Keratinocyte (primary cell): ENCODE measurements at regions not wholly inside any gene's neighbourhood (a gene's known extent, or its start where the extent isn't known, plus 50 kb on each side); places are given as distances from the start of the nearest gene placed in this dataset.

Source experiments
- DNase-seq: peaks from one replicate; pipeline ENCODE4 v3.0.0-alpha.2; 2011; ENCODE audit warnings: low read depth, missing footprints, low spot score
- FAIRE-seq: peaks from 2 replicates; lab custom pipeline; 2011; peaks lifted over from hg19 to GRCh38; lab: Jason Lieb, UNC
- H2AFZ ChIP-seq: 2 replicates; pipeline ENCODE4 v1.6.0; 2012; ENCODE audit warnings: low read length, control low read depth, inconsistent platforms; ENCODE audit not compliant: control insufficient read depth
- H3K27ac ChIP-seq: 2 replicates; pipeline ENCODE4 v1.5.1; 2011; ENCODE audit warnings: low read length; ENCODE audit not compliant: control insufficient read depth, insufficient read depth
- H3K27me3 ChIP-seq: 3 replicates; pipeline ENCODE4 v1.6.0; 2011; ENCODE audit warnings: low read length; ENCODE audit not compliant: control insufficient read depth, insufficient read depth; ENCODE audit errors: extremely low read depth
- H3K36me3 ChIP-seq, 2 experiments: 2 replicates in 1 of 2; 3 replicates in 1 of 2; pipeline ENCODE4 v1.5.1; 2011; ENCODE audit warnings: low read length in 2 of 2, mild to moderate bottlenecking in 1 of 2; ENCODE audit not compliant: control insufficient read depth in 2 of 2, insufficient read depth in 2 of 2; ENCODE audit errors: extremely low read depth in 1 of 2
- H3K4me1 ChIP-seq: 3 replicates; pipeline ENCODE4 v1.5.1; 2011; ENCODE audit warnings: low read length; ENCODE audit not compliant: control insufficient read depth, insufficient read depth; ENCODE audit errors: extremely low read depth
- H3K4me2 ChIP-seq: 3 replicates; pipeline ENCODE4 v1.6.0; 2011; ENCODE audit warnings: low read depth, low read length; ENCODE audit not compliant: control insufficient read depth, insufficient read depth; ENCODE audit errors: extremely low read depth
- H3K4me3 ChIP-seq, 3 experiments: fragments of 200-600 bp in 1 of 3; sonication (generic) in 1 of 3; 2 replicates in 2 of 3; 3 replicates in 1 of 3; pipeline ENCODE4 v1.5.1; 2011 to 2016; ENCODE audit warnings: low read length in 3 of 3, mild to moderate bottlenecking in 3 of 3, control low read depth in 2 of 3, inconsistent platforms in 1 of 3, low read depth in 1 of 3, mixed read lengths in 1 of 3, mixed run types in 1 of 3, moderate library complexity in 1 of 3; ENCODE audit not compliant: control insufficient read depth in 2 of 3, insufficient read depth in 2 of 3; ENCODE audit errors: extremely low read depth in 1 of 3
- H3K79me2 ChIP-seq: 2 replicates; pipeline ENCODE4 v1.6.0; 2012; ENCODE audit warnings: low read length; ENCODE audit not compliant: control insufficient read depth, insufficient read depth
- H3K9ac ChIP-seq: 3 replicates; pipeline ENCODE4 v1.6.0; 2011; ENCODE audit warnings: low read length; ENCODE audit not compliant: control insufficient read depth, insufficient read depth; ENCODE audit errors: extremely low read depth
- H3K9me1 ChIP-seq: 3 replicates; pipeline ENCODE4 v1.6.0; 2011; ENCODE audit warnings: low read length; ENCODE audit not compliant: control insufficient read depth, insufficient read depth; ENCODE audit errors: extremely low read depth
- H3K9me3 ChIP-seq: 2 replicates; pipeline ENCODE4 v1.5.1; 2012; ENCODE audit warnings: low read depth, low read length; ENCODE audit not compliant: control insufficient read depth
- H4K20me1 ChIP-seq: 3 replicates; pipeline ENCODE4 v1.6.0; 2011; ENCODE audit warnings: low read length; ENCODE audit not compliant: control insufficient read depth, insufficient read depth; ENCODE audit errors: extremely low read depth
- CTCF ChIP-seq, 3 experiments: IDR thresholded peaks in 1 of 3; conservative IDR thresholded peaks in 1 of 3; optimal IDR thresholded peaks in 1 of 3; 2 replicates in 2 of 3; 3 replicates in 1 of 3; pipeline versions ENCODE3 to v1.5.1; 2011; ENCODE audit warnings: low read length in 3 of 3, mild to moderate bottlenecking in 3 of 3, moderate library complexity in 2 of 3, control low read depth in 1 of 3, inconsistent platforms in 1 of 3; ENCODE audit not compliant: insufficient read depth in 2 of 3; ENCODE audit errors: extremely low read depth in 1 of 3
- EZH2 ChIP-seq: IDR thresholded peaks from one replicate; pipeline ENCODE4 v1.6.1; 2012; ENCODE audit warnings: inconsistent platforms, mild to moderate bottlenecking, low read length, moderate library complexity
- dilution Hi-C: fragments of 300-500 bp; cut with MboI; formaldehyde crosslinking; loops from one replicate; pipeline ENCODE4 v1.7.0; 2020; ENCODE audit warnings: low sequenced_read_pairs; ENCODE audit not compliant: extremely low pct_ligation_motif_present

- H3K36me3 ChIP-seq = no peaks in the 10 kb centered on the region
- TF ChIP-seq CTCF (optimal IDR thresholded peaks at IDR 0.05 in 1 of 3, IDR thresholded peaks at IDR 0.05 in 1 of 3, conservative IDR thresholded peaks at IDR 0.05 in 1 of 3; ENCODE audit: extremely low read depth in 1 of 3, insufficient read depth in 2 of 3, low read length in 3 of 3) (no peak), EZH2 (no peak)
- no peaks in the 10 kb centered on the region for H3K27me3 ChIP-seq
- H3K79me2 ChIP-seq = no peaks in the 10 kb centered on the region
- no peaks in the 10 kb centered on the region for H4K20me1 ChIP-seq
- dilution Hi-C loops = no loop called here
- H2AFZ ChIP-seq = no peak overlapping the region
- no peak overlapping the region for H3K9ac ChIP-seq
- H3K9me3 ChIP-seq = no peaks in the 10 kb centered on the region
- DNase-seq (no peak), FAIRE-seq (no peak)
- H3K9me1 ChIP-seq = no peaks in the 10 kb centered on the region
- no peaks in the 10 kb centered on the region for H3K4me1 ChIP-seq
- no peak overlapping the region for H3K4me3 ChIP-seq
- H3K27ac ChIP-seq = no peak overlapping the region
- H3K4me2 ChIP-seq = no peak overlapping the region
These were observed 148.7 kb upstream of the CARMIL1 start for GRCh38 chr6:25130518-25130917.

GRCh38 chr6:25132934-25133333 lies 146.2 kb upstream of the CARMIL1 start:
- Histone ChIP-seq H3K27ac (no peak overlapping the region), H4K20me1 (no peaks in the 10 kb centered on the region), H3K9me3 (no peaks in the 10 kb centered on the region), H3K4me2 (no peak overlapping the region), H3K4me1 (peaks cover 6% of the 10 kb centered on the region), H3K36me3 (no peaks in the 10 kb centered on the region), H3K27me3 (no peaks in the 10 kb centered on the region), H3K79me2 (no peaks in the 10 kb centered on the region), H3K9me1 (no peaks in the 10 kb centered on the region), H2AFZ (no peak overlapping the region), H3K9ac (no peak overlapping the region), H3K4me3 (no peak overlapping the region)
- DNase-seq (no peak), FAIRE-seq (no peak)
- no peak for TF ChIP-seq EZH2
- TF ChIP-seq CTCF (optimal IDR thresholded peaks at IDR 0.05 in 1 of 3, IDR thresholded peaks at IDR 0.05 in 1 of 3, conservative IDR thresholded peaks at IDR 0.05 in 1 of 3; ENCODE audit: extremely low read depth in 1 of 3, insufficient read depth in 2 of 3, low read length in 3 of 3) = no peak
- dilution Hi-C loops = no loop called here
